ENCODE measurements at regions not wholly inside any gene's neighbourhood (a gene's known extent, or its start where the extent isn't known, plus 50 kb on each side); places are given as distances from the start of the nearest gene placed in this dataset.

- peak; percentile 63 for DNase-seq (ENCODE audit: low read depth)
These were observed 114.9 kb upstream of the FAM9B start for GRCh38 chrX:9148615-9149399.

GRCh38 chrX:9149501-9150245, 115.7 kb upstream of the FAM9B start:
- DNase-seq (ENCODE audit: low read depth) = no peak

GRCh38 chrX:9151772-9152307, 117.9 kb upstream of the FAM9B start:
- DNase-seq (ENCODE audit: low read depth) = no peak

- peak; percentile 29 for DNase-seq (ENCODE audit: low read depth)
These were observed 119.4 kb upstream of the FAM9B start for GRCh38 chrX:9153300-9153699.

- no peak for DNase-seq (ENCODE audit: low read depth)
These were observed 124.7 kb upstream of the FAM9B start for GRCh38 chrX:9158611-9159010.

GRCh38 chrX:9160698-9161329, 126.9 kb upstream of the FAM9B start:
- no peak for DNase-seq (ENCODE audit: low read depth)

- no peak for DNase-seq (ENCODE audit: low read depth)
These were observed 128.8 kb upstream of the FAM9B start for GRCh38 chrX:9162698-9163097.

- DNase-seq (ENCODE audit: low read depth) = peak; percentile 36
These were observed 129.3 kb upstream of the FAM9B start for GRCh38 chrX:9163214-9163709.

- no peak for DNase-seq (ENCODE audit: low read depth)
These were observed 130.2 kb upstream of the FAM9B start for GRCh38 chrX:9164086-9164485.

GRCh38 chrX:9164533-9165426, 130.9 kb upstream of the FAM9B start:
- DNase-seq (ENCODE audit: low read depth) = peak; percentile 93

GRCh38 chrX:9166584-9166944, 132.6 kb upstream of the FAM9B start:
- no peak for DNase-seq (ENCODE audit: low read depth)

GRCh38 chrX:9171841-9172463, 138.0 kb upstream of the FAM9B start:
- peak; percentile 38 for DNase-seq (ENCODE audit: low read depth)

- DNase-seq (ENCODE audit: low read depth) = no peak
These were observed 138.5 kb upstream of the FAM9B start for GRCh38 chrX:9172464-9172850.

GRCh38 chrX:9180623-9181022, 146.7 kb upstream of the FAM9B start:
- DNase-seq (ENCODE audit: low read depth) = no peak

GRCh38 chrX:9182041-9182440, 148.1 kb upstream of the FAM9B start:
- DNase-seq (ENCODE audit: low read depth) = no peak

GRCh38 chrX:9183481-9183880, 149.6 kb upstream of the FAM9B start:
- no peak for DNase-seq (ENCODE audit: low read depth)

- no peak for DNase-seq (ENCODE audit: low read depth)
These were observed 150.3 kb upstream of the FAM9B start for GRCh38 chrX:9184211-9184610.

- DNase-seq (ENCODE audit: low read depth) = no peak
These were observed 154.2 kb upstream of the FAM9B start for GRCh38 chrX:9188117-9188516.

GRCh38 chrX:9189286-9189685, 155.4 kb upstream of the FAM9B start:
- no peak for DNase-seq (ENCODE audit: low read depth)

GRCh38 chrX:9191392-9191791, 157.5 kb upstream of the FAM9B start:
- no peak for DNase-seq (ENCODE audit: low read depth)

GRCh38 chrX:9195199-9195880, 161.4 kb upstream of the FAM9B start:
- DNase-seq (ENCODE audit: low read depth) = no peak
